Inflammatory macrophage treated with lipopolysaccharide for 1 hour (primary cell): ENCODE measurements at regions not wholly inside any gene's neighbourhood (a gene's known extent, or its start where the extent isn't known, plus 50 kb on each side); places are given as distances from the start of the nearest gene placed in this dataset.
"Not testable (repeated sequence)": the region's sequence is repeated elsewhere in the genome, so short reads cannot be mapped to it uniquely, and the experiment has no call there.

Experiments used
- DNase-seq, 2 donors: peaks; one replicate each; pipeline ENCODE4 v3.0.0-alpha.2; 2020 to 2022

GRCh38 chr1:238727670-238728069 is 658.7 kb upstream of the CHRM3 start:
- no peak for DNase-seq

DNA sequence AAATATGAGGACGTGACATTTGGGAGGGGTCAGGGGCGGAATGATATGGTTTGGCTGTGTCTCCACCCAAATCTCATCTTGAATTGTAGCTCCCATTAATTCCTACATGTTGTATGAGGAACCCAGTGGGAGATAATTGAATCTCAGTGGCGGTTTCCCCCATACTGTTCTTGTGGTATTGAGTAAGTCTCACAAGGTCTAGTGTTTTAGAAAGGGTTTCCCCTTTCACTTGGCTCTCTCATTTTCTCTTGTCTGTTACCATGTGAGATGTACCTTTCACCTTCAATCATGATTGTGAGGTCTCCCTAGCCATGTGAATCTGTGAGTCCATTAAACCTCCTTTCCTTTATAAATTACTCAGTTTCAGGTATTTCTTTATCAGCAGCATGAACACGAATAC is 663.6 kb upstream of the CHRM3 start:
- no peak for DNase-seq

DNA sequence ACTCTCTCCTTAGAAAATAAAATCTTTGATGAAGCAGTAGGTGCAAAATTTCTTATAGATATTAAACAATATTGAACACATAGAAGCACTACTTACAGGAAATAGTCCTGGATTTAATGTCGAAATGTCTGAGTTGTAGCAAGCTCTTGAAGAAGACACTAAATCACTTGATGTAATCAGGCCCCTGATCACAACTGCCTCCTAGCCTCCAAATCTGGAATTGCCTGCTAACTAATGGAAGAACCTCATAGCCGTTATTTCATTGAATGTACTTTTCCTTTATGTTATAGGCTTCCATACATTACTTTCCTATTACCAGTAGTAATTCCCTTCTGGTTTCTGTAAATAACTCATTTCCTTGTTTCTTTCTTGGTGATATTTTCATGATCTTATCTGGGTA is 675.7 kb upstream of the CHRM3 start:
- DNase-seq: no peak

- no peak for DNase-seq
Measured at GRCh38 chr1:238701024-238701423, 685.3 kb upstream of the CHRM3 start.

DNA sequence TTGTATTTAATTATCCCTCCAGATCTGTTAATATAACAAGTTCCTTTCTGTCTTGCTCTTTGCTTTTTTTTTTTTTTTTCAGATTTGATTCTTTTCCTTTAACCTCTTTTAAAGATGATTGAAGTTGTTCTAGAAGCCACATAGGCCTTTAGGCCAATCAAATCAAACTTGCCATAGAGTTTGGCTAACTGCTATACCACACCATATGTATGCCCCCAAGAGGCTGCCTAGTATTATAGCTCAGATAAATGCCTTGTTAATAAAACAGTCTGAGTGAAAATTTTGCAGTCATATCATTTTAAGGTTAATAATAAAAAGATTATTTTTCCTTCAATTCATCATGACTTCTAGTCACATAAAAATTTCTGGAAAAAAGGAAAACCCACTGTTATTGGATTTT is 696.0 kb upstream of the CHRM3 start:
- no peak for DNase-seq

DNA sequence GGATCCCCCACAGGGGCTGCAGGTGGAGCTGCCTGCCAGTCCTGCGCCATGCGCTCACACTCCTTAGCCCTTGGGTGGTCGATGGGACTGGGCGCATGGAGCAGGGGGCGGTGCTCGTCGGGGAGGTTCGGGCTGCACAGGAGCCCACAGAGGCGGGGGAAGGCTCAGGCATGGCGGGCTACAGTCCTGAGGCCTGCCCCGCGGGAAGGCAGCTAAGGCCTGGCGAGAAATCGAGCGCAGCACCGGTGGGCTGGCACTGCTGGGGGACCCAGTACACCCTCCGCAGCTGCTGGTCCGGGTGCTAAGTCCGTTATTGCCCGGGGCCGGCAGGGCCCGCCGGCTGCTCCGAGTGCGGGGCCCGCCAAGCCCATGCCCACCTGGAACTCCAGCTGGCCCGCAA is 701.8 kb upstream of the CHRM3 start:
- not testable (repeated sequence) for DNase-seq

- no peak for DNase-seq
Measured at GRCh38 chr1:238681451-238681850, 704.9 kb upstream of the CHRM3 start.

- peak; percentile 13 to 25 for DNase-seq
Measured at GRCh38 chr1:238681021-238681420, 705.3 kb upstream of the CHRM3 start.

DNA sequence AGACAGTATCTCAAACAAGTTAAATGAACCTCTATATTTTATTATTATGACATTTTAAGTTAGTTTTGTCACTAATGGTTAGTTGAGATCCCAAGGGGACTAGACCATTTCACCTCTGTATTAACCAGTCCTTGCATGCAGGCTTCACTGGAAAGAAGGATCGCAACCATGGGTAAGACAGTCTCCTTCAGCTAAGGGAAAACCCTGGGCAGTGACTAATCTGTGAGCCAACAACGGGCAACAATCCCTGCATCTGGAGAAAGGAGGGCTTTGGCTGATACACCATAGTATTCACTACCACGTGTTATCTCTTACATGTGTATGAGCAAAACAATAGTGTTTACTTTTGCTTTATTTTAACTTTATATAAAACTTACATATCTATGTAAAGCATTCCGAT is 708.8 kb upstream of the CHRM3 start:
- DNase-seq: no peak

GRCh38 chr1:238675221-238675620 is 711.1 kb upstream of the CHRM3 start:
- no peak for DNase-seq

DNA sequence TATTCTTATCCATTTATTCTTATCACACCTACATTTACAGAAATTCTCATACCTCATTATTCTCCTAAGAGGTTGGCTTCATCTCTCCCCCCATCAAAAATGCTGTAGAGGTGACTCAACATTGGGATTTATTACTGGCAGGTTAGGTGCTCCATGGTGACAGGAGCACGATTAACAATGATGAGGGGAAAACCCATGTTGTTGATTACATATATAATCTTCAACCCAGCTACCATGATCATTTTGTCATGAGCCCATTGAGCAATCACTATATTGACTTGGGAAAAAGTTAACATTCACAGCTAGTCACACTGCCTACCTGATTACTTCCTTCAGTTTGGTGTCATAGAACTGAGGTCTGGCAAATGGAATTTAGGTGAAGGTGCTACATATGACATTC is 712.1 kb upstream of the CHRM3 start:
- DNase-seq: no peak

DNA sequence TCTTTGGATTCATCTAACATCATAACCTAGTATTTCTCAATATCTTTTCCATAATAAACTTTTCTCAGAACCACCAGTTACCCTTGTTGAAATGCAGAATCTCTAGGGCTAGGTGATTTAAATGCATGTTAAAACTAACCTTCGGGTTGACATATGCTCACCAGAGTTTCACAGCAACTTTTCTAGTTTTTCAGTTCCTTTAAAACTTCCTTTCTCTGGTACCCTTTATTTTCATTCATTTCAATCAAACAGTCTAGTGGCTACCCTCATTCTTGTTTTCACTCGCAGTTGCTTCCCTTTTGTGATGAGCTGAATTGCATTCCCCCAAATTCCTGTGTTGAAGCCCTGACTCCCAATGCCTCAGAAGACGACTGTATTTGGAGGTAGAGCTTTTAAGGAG is 712.8 kb upstream of the CHRM3 start:
- no peak for DNase-seq

GRCh38 chr1:238672806-238673205 is 713.6 kb upstream of the CHRM3 start:
- DNase-seq: no peak

DNA sequence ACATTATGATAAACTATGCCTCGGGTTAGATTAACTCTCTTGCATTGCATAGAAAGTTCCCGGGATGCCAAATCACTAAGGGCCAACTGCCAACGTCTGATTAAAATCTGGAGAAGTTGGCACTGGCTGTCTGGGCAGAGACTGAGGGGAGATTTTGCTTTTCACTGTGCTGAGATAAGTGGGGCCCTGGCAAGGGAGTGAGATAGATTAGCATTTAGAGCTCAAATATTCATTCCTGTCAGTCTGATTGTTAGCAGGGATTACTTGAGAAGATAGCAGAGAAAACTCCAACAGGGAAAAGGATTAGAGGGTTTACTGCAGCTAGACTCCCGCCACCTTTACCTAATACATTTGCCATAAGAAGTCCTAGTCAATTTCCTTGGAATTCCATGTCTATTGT is 714.1 kb upstream of the CHRM3 start:
- no peak for DNase-seq

- no peak for DNase-seq
Measured at GRCh38 chr1:238664139-238664538, 722.2 kb upstream of the CHRM3 start.

- no peak for DNase-seq
Measured at GRCh38 chr1:238660849-238661248, 725.5 kb upstream of the CHRM3 start.

DNA sequence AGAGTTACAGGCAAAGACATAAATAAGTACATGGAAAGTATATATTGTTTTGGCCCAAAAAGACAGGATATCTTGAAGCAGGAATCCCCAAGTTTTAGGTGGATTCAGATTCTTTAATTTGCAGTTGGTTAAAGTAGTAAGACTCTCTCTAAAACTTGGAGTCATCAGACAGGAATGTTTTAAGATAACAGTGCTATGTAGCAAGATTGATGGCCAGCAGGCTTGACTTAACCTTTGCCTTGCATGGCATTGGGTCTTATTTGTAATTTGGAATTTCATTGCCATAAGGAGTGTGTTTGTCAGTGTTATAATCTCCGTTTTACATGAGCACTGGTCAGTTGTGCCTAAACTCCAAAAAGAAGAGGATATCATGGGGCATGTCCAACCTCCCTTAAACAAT is 727.6 kb upstream of the CHRM3 start:
- no peak for DNase-seq

DNA sequence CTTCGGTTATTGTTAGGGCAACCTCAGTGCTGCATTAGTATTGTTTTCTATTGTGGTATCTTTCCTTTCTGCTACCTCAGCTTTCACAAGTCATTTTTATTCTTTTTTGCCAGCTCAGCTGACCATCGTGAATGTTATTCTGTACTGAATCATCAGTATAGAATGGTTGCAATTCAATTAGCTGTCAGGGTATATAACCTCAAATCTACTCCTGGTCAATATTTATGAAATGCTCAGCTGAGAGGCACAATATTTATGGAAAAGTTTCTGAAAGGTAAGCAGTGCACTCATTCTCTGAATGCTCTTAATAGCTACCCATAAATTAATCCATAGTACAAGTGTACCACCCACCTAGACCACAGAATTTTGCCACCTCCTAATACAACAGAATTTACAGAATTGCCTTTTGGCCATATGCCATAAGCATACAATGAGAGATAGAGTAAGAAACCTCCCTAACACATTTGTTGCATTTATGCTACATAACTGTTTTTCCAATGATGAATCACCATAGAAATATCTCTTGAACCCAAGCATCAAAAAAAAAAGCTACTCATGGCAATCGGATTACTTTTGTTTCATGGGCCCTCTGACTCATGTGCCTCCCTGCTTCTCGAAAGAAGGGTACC is 732.6 kb upstream of the CHRM3 start:
- DNase-seq: no peak

DNA sequence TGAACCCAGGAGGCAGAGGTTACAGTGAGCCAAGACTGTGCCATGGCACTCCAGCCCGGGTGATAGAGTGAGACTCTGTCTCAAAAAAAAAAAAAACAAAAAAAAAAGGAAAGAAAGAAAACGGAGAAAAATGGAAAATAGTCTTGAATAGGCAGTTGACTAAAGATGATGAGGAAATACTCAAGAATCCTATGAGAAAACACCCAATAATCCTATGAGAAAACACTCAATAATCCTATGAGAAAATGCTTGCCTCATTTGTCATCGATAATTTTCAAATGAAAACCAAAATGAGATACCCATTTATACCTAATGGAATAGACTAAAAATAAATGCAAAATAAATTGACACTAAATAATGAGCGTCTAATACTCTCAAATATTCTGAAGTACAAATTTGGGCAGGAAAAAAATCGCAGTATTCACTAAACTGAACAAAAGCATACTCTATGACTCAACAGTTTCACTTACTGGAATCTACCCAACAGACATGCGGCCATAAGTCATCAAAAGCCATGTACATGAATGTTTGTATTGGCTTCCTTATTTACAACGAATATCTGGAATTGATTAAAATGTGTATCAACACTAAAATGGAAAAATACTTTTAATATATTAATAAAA is 733.9 kb upstream of the CHRM3 start:
- no peak for DNase-seq

GRCh38 chr1:238649200-238649599 is 737.2 kb upstream of the CHRM3 start:
- DNase-seq: peak in 1 of 2 donors; percentile 3

DNA sequence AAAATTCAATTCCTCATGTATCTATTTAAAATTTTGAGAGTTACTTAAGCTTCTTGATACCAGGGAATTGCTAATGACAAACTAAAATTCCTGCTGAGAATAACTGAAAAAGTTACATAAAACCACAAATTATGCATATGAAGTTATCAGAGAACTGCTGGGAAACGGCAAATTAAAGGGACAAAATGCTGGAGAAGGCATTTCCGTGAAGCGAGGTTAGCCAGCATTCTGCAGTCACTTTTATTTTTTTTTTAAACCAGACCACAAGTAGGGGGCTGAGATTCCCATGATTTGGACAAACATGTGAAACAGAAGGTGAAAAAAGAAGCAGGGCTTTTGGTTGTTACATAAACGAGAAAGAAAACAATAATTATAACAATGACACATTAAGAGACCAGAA is 737.6 kb upstream of the CHRM3 start:
- no peak for DNase-seq

DNA sequence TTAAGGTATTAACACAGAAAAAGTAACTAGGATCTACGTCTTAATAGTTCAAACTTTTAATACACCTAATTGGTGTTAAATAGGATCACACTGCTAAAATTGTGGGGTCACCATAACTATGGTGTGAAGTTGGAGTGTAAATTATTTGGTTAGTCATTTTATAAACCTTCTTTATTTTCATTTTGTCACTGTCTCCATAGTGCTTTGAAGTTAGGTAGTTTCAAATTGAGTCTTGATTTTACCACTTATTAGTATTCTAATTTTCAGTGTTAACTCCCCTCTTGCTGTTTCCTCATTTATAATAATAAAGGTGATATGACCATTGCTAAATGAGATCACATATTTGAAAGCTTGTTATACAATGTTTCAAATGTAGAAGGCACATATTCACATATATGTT is 738.1 kb upstream of the CHRM3 start:
- no peak for DNase-seq

GRCh38 chr1:238647877-238648276 is 738.5 kb upstream of the CHRM3 start:
- DNase-seq: no peak

- no peak for DNase-seq
Measured at GRCh38 chr1:238642231-238642630, 744.1 kb upstream of the CHRM3 start.

GRCh38 chr1:238639861-238640260 is 746.5 kb upstream of the CHRM3 start:
- DNase-seq: no peak
